GM12892 (cell line): ENCODE measurements at regions not wholly inside any gene's neighbourhood (a gene's known extent, or its start where the extent isn't known, plus 50 kb on each side); places are given as distances from the start of the nearest gene placed in this dataset.

Experiments used
- DNase-seq: peaks from one replicate; pipeline ENCODE4 v3.0.0; 2011; ENCODE audit not compliant: insufficient read length
- FAIRE-seq: peaks from 2 replicates; lab custom pipeline; 2011; peaks lifted over from hg19 to GRCh38; lab: Jason Lieb, UNC
- POLR2A ChIP-seq: IDR thresholded peaks from 2 replicates; pipeline ENCODE4 v1.6.1; 2011; ENCODE audit warnings: low read depth, low read length, control low read depth
- POLR2AphosphoS5 ChIP-seq: IDR thresholded peaks from 2 replicates; pipeline ENCODE4 v1.6.1; 2011; ENCODE audit warnings: low read depth, low read length, control low read depth
- TAF1 ChIP-seq: IDR thresholded peaks from 2 replicates; pipeline ENCODE4 v1.6.1; 2011; ENCODE audit warnings: low read depth, mild to moderate bottlenecking, control low read depth, low read length, borderline replicate concordance

GRCh38 chr14:85752175-85752574 lies 222.2 kb downstream of the FLRT2 start:
- TF ChIP-seq POLR2A (no peak), POLR2AphosphoS5 (no peak)
- FAIRE-seq (no peak), DNase-seq (no peak)

- no peak for TF ChIP-seq POLR2AphosphoS5
- no peak for TF ChIP-seq POLR2A
- FAIRE-seq (no peak), DNase-seq (no peak)
These were observed 214.6 kb downstream of the FLRT2 start for GRCh38 chr14:85744573-85744972.

GRCh38 chr14:85732031-85732430 lies 202.1 kb downstream of the FLRT2 start:
- no peak for TF ChIP-seq POLR2A
- TF ChIP-seq POLR2AphosphoS5, result no peak
- TF ChIP-seq TAF1, result no peak
- FAIRE-seq, result no peak
- DNase-seq, result no peak

- FAIRE-seq, result no peak
- TF ChIP-seq POLR2AphosphoS5 (no peak), TAF1 (no peak), POLR2A (no peak)
- no peak for DNase-seq
These were observed 201.2 kb downstream of the FLRT2 start for GRCh38 chr14:85731186-85731585.

- FAIRE-seq (no peak), DNase-seq (no peak)
- TF ChIP-seq POLR2AphosphoS5, result no peak
- TF ChIP-seq POLR2A, result no peak
- TF ChIP-seq TAF1, result no peak
These were observed 198.6 kb downstream of the FLRT2 start for GRCh38 chr14:85728476-85729065.

GRCh38 chr14:85714069-85714468 lies 184.1 kb downstream of the FLRT2 start:
- TF ChIP-seq POLR2A (no peak), TAF1 (no peak), POLR2AphosphoS5 (no peak)
- no peak for FAIRE-seq
- no peak for DNase-seq

- DNase-seq (no peak), FAIRE-seq (no peak)
- TF ChIP-seq TAF1 (no peak), POLR2A (no peak), POLR2AphosphoS5 (no peak)
These were observed 181.7 kb downstream of the FLRT2 start for GRCh38 chr14:85711620-85712019.
